H1 (cell line): ENCODE measurements at regions not wholly inside any gene's neighbourhood (a gene's known extent, or its start where the extent isn't known, plus 50 kb on each side); places are given as distances from the start of the nearest gene placed in this dataset.

Experiments
- CTCF ChIA-PET: fragments of 300-600 bp; sonication (Branson Sonifier 250); formaldehyde crosslinking; loops from one replicate; lab custom pipeline; 2021; ENCODE audit not compliant: partially characterized antibody; lab: Charles Lee
- POLR2A ChIA-PET: fragments of 300-600 bp; sonication (Branson Sonifier 250); formaldehyde crosslinking; loops from one replicate; lab custom pipeline; 2021; ENCODE audit warnings: inconsistent platforms; ENCODE audit not compliant: partially characterized antibody; lab: Charles Lee
- DNase-seq, 2 experiments: peaks; one replicate each; pipeline versions ENCODE4 v3.0.0 to v3.0.0-alpha.2; 2010 to 2022; ENCODE audit warnings: low spot score in 2 of 2, low read depth in 1 of 2, mixed read lengths in 1 of 2
- FAIRE-seq: peaks from 2 replicates; lab custom pipeline; 2011; peaks lifted over from hg19 to GRCh38; lab: Jason Lieb, UNC
- H2AFZ ChIP-seq: 2 replicates; pipeline ENCODE4 v1.8.1; 2012; ENCODE audit warnings: low read length, inconsistent platforms
- H2AK5ac ChIP-seq: 2 replicates; pipeline ENCODE4 v1.6.1; 2013; ENCODE audit warnings: low read depth, low read length
- H2BK120ac ChIP-seq: replicated peaks from 2 replicates; pipeline ENCODE3; 2013; ENCODE audit warnings: low read depth, low read length, inconsistent platforms
- H2BK12ac ChIP-seq: 2 replicates; pipeline ENCODE4 v1.6.1; 2013; ENCODE audit warnings: low read depth, low read length
- H2BK15ac ChIP-seq: 2 replicates; pipeline ENCODE4 v1.6.1; 2013; ENCODE audit warnings: low read length
- H2BK20ac ChIP-seq: 2 replicates; pipeline ENCODE4 v1.6.1; 2013; ENCODE audit warnings: low read length
- H2BK5ac ChIP-seq: 2 replicates; pipeline ENCODE4 v1.6.1; 2013; ENCODE audit warnings: low read depth, low read length
- H3K14ac ChIP-seq: 2 replicates; pipeline ENCODE4 v1.6.1; 2013; ENCODE audit warnings: inconsistent platforms; ENCODE audit not compliant: insufficient read length
- H3K18ac ChIP-seq: 2 replicates; pipeline ENCODE4 v1.6.1; 2013; ENCODE audit warnings: low read length; ENCODE audit errors: extremely low read depth
- H3K23ac ChIP-seq: 2 replicates; pipeline ENCODE4 v1.6.1; 2013; ENCODE audit warnings: inconsistent platforms; ENCODE audit not compliant: insufficient read length
- H3K23me2 ChIP-seq: 2 replicates; pipeline ENCODE4 v1.6.1; 2013; ENCODE audit warnings: low read depth, low read length
- H3K27ac ChIP-seq: 2 replicates; pipeline ENCODE4 v1.6.1; 2011; ENCODE audit warnings: low read depth, low read length, inconsistent platforms
- H3K27me3 ChIP-seq, 4 experiments: replicated peaks in 1 of 4; 1 replicate in 1 of 4; 2 replicates in 3 of 4; pipeline versions ENCODE4 v1.6.1 to v1.8.1; 2011 to 2013; ENCODE audit warnings: low read length in 3 of 4, mild to moderate bottlenecking in 3 of 4, inconsistent platforms in 2 of 4, mixed read lengths in 2 of 4, moderate library complexity in 1 of 4; ENCODE audit not compliant: control insufficient read depth in 3 of 4, insufficient read depth in 3 of 4; ENCODE audit errors: extremely low read depth in 1 of 4
- H3K36me3 ChIP-seq, 4 experiments: 2 replicates each; pipeline versions ENCODE4 v1.6.1 to v1.8.1; 2011 to 2013; ENCODE audit warnings: mild to moderate bottlenecking in 4 of 4, low read length in 3 of 4, moderate library complexity in 2 of 4, control low read depth in 1 of 4, inconsistent platforms in 1 of 4; ENCODE audit not compliant: insufficient read depth in 4 of 4, control insufficient read depth in 2 of 4
- H3K4ac ChIP-seq: replicated peaks from 2 replicates; pipeline ENCODE3; 2013; ENCODE audit warnings: low read length, low read depth, mixed read lengths, inconsistent platforms; ENCODE audit not compliant: insufficient read length
- H3K4me1 ChIP-seq, 4 experiments: replicated peaks in 1 of 4; 1 replicate in 1 of 4; 2 replicates in 3 of 4; pipeline versions ENCODE4 v1.6.1 to v1.8.1; 2011 to 2013; ENCODE audit warnings: low read length in 3 of 4, inconsistent platforms in 2 of 4, mixed read lengths in 1 of 4; ENCODE audit not compliant: insufficient read depth in 4 of 4, control insufficient read depth in 3 of 4
- H3K4me2 ChIP-seq, 2 experiments: 2 replicates each; pipeline versions ENCODE4 v1.6.1 to v1.8.1; 2011 to 2013; ENCODE audit warnings: low read depth in 2 of 2, low read length in 2 of 2, control low read depth in 1 of 2, inconsistent platforms in 1 of 2, mild to moderate bottlenecking in 1 of 2; ENCODE audit not compliant: insufficient read depth in 1 of 2
- H3K4me3 ChIP-seq, 4 experiments: fragments of 200-600, 300-600 bp in 1 of 4; sonication (generic), shearing (Covaris generic), sonication (Bioruptor Twin) in 1 of 4; 2 replicates each; pipeline versions ENCODE4 v1.5.1 to v1.8.1; 2011 to 2016; ENCODE audit warnings: low read length in 4 of 4, low read depth in 3 of 4, control low read depth in 2 of 4, inconsistent platforms in 2 of 4, mild to moderate bottlenecking in 2 of 4, mixed read lengths in 1 of 4, moderate library complexity in 1 of 4; ENCODE audit not compliant: insufficient read depth in 2 of 4; ENCODE audit errors: extremely low read depth in 1 of 4
- H3K56ac ChIP-seq: replicated peaks from 2 replicates; pipeline ENCODE3; 2013; ENCODE audit warnings: low read depth, mild to moderate bottlenecking, mixed read lengths, low read length, inconsistent platforms; ENCODE audit not compliant: insufficient read length
- H3K79me1 ChIP-seq: 2 replicates; pipeline ENCODE4 v1.6.1; 2013; ENCODE audit warnings: low read depth, low read length, control low read depth
- H3K79me2 ChIP-seq, 2 experiments: 2 replicates each; pipeline versions ENCODE4 v1.6.1 to v1.8.1; 2012 to 2013; ENCODE audit warnings: low read length in 2 of 2, mild to moderate bottlenecking in 2 of 2, inconsistent platforms in 1 of 2; ENCODE audit not compliant: insufficient read depth in 2 of 2, control insufficient read depth in 1 of 2
- H3K9ac ChIP-seq, 4 experiments: replicated peaks in 1 of 4; 1 replicate in 1 of 4; 2 replicates in 3 of 4; pipeline versions ENCODE4 v1.6.1 to v1.8.1; 2011 to 2013; ENCODE audit warnings: low read depth in 3 of 4, low read length in 3 of 4, control low read depth in 2 of 4, mild to moderate bottlenecking in 2 of 4, moderate library complexity in 2 of 4, inconsistent platforms in 1 of 4; ENCODE audit errors: extremely low read depth in 1 of 4
- H3K9me3 ChIP-seq, 2 experiments: 2 replicates each; pipeline versions ENCODE4 v1.6.1 to v1.8.1; 2012 to 2013; ENCODE audit warnings: mild to moderate bottlenecking in 2 of 2, moderate library complexity in 2 of 2, control low read depth in 1 of 2, inconsistent platforms in 1 of 2, low read depth in 1 of 2, low read length in 1 of 2, mixed read lengths in 1 of 2; ENCODE audit not compliant: insufficient read depth in 2 of 2
- H4K20me1 ChIP-seq, 2 experiments: replicated peaks in 1 of 2; 2 replicates each; pipeline versions ENCODE3 to v1.8.1; 2011 to 2013; ENCODE audit warnings: inconsistent platforms in 2 of 2, low read length in 2 of 2, mild to moderate bottlenecking in 1 of 2; ENCODE audit not compliant: insufficient read depth in 2 of 2, control insufficient read depth in 1 of 2
- H4K5ac ChIP-seq: 2 replicates; pipeline ENCODE4 v1.6.1; 2013; ENCODE audit warnings: low read length, low read depth, mixed read lengths, inconsistent platforms; ENCODE audit not compliant: insufficient read length
- H4K8ac ChIP-seq: 2 replicates; pipeline ENCODE4 v1.8.0; 2013; ENCODE audit warnings: mild to moderate bottlenecking, moderate library complexity, low read length, inconsistent platforms; ENCODE audit not compliant: insufficient read depth; ENCODE audit errors: extremely low read depth
- H4K91ac ChIP-seq: replicated peaks from 2 replicates; pipeline ENCODE3; 2013; ENCODE audit warnings: low read length, mixed read lengths, inconsistent platforms; ENCODE audit not compliant: insufficient read length
- CBX8 ChIP-seq: fragments of 300-800, 300-1000 bp; sonication (generic); IDR thresholded peaks from 2 replicates; pipeline ENCODE4 v1.7.1; 2016; ENCODE audit warnings: low read depth, low read length, borderline replicate concordance
- CHD2 ChIP-seq: IDR thresholded peaks from 2 replicates; pipeline ENCODE4 v1.6.1; 2012; ENCODE audit warnings: low read length, improper control_type of control experiment
- EP300 ChIP-seq, 2 experiments: IDR thresholded peaks; 1 replicate in 1 of 2; 2 replicates in 1 of 2; pipeline ENCODE4 v1.6.1; 2011 to 2012; ENCODE audit warnings: low read depth in 2 of 2, low read length in 2 of 2, mild to moderate bottlenecking in 2 of 2, borderline replicate concordance in 1 of 2, inconsistent platforms in 1 of 2, moderate library complexity in 1 of 2
- HDAC6 ChIP-seq: IDR thresholded peaks from one replicate; pipeline ENCODE4 v1.7.1; 2012; ENCODE audit warnings: low read depth, mild to moderate bottlenecking, inconsistent platforms, low read length, moderate library complexity
- JUN ChIP-seq: IDR thresholded peaks from 2 replicates; pipeline ENCODE4 v1.6.1; 2011; ENCODE audit warnings: low read depth, mild to moderate bottlenecking, improper control_type of control experiment, low read length
- POLR2AphosphoS5 ChIP-seq: IDR thresholded peaks from 2 replicates; pipeline ENCODE4 v1.6.1; 2011; ENCODE audit warnings: low read depth, low read length
- POU5F1 ChIP-seq: IDR thresholded peaks from 2 replicates; pipeline ENCODE4 v1.6.1; 2011; ENCODE audit warnings: low read depth, mild to moderate bottlenecking, low read length, moderate library complexity
- RBBP5 ChIP-seq: IDR thresholded peaks from 2 replicates; pipeline ENCODE4 v1.7.1; 2012; ENCODE audit warnings: low read depth, mild to moderate bottlenecking, inconsistent platforms, low read length, moderate library complexity, borderline replicate concordance
- SIRT6 ChIP-seq: IDR thresholded peaks from one replicate; pipeline ENCODE4 v1.7.1; 2012; ENCODE audit warnings: low read length, inconsistent platforms
- TBP ChIP-seq: IDR thresholded peaks from 2 replicates; pipeline ENCODE4 v1.6.1; 2011; ENCODE audit warnings: low read depth, low read length, improper control_type of control experiment
- USF2 ChIP-seq: IDR thresholded peaks from 2 replicates; pipeline ENCODE4 v1.6.1; 2011; ENCODE audit warnings: low read length, improper control_type of control experiment
- WGBS, 2 experiments: shearing (Covaris generic) in 1 of 2; methylation state at CpG; one replicate each; pipeline versions ENCODE4 v1.1.6 to v1.1.7; 2013 to 2015; ENCODE audit warnings: low lambda C conversion rate in 2 of 2, mixed read lengths in 2 of 2, inconsistent platforms in 1 of 2, low coverage in 1 of 2, missing lambda C conversion rate in 1 of 2; ENCODE audit not compliant: insufficient replicate concordance in 2 of 2, insufficient coverage in 1 of 2, insufficient read length in 1 of 2; ENCODE audit errors: extremely low coverage in 1 of 2, missing lambda C conversion rate in 1 of 2; 5-methylcytosine and 5-hydroxymethylcytosine counted together

- WGBS, 2 experiments: 93% methylated on average over 4 of the region's 4 CpGs; no CpG with 5 or more reads in 1 of the 2 experiments
- ChIA-PET CTCF (interaction anchor here (1.2 kb wide), 1 partner anchor 110 kb away, joined by 3 read pairs; no protein-coding TSS in a partner anchor), POLR2A (no interaction called here)
- no peak overlapping the region for H2BK5ac ChIP-seq
- no peak overlapping the region for H4K91ac ChIP-seq
- no peak overlapping the region for H3K4me2 ChIP-seq
- no peak overlapping the region for H2AFZ ChIP-seq
- no peak overlapping the region for H2BK15ac ChIP-seq
- no peaks in the 10 kb centered on the region for H3K36me3 ChIP-seq
- no peak overlapping the region for H3K23ac ChIP-seq
- no peaks in the 10 kb centered on the region for H3K9me3 ChIP-seq
- no peak for DNase-seq
- H3K4me1 ChIP-seq: peaks cover 0 to 2% (median 0%) of the 10 kb centered on the region in 4 experiments; a peak in 1 of 7 replicates
- no peak for FAIRE-seq
- TF ChIP-seq CHD2: no peak
- TF ChIP-seq TBP: no peak
- TF ChIP-seq EP300 (IDR thresholded peaks at IDR 0.05; ENCODE audit: borderline replicate concordance in 1 of 2, low read depth in 2 of 2, low read length in 2 of 2): no peak
- no peak for TF ChIP-seq CBX8
- no peak for TF ChIP-seq USF2
- no peak for TF ChIP-seq RBBP5
- TF ChIP-seq POLR2AphosphoS5: no peak
- TF ChIP-seq HDAC6: no peak
- no peak for TF ChIP-seq SIRT6
- TF ChIP-seq JUN: no peak
- TF ChIP-seq POU5F1: no peak
- H3K4me3 ChIP-seq: no peak overlapping the region
- H3K27me3 ChIP-seq: no peaks in the 10 kb centered on the region
- no peak overlapping the region for H4K5ac ChIP-seq
- no peak overlapping the region for H3K27ac ChIP-seq
- H3K23me2 ChIP-seq: no peaks in the 10 kb centered on the region; the same call in 1 of the 2 replicates
- no peaks in the 10 kb centered on the region for H3K79me2 ChIP-seq
- no peak overlapping the region for H3K56ac ChIP-seq
- H2BK12ac ChIP-seq: no peak overlapping the region
- no peaks in the 10 kb centered on the region for H3K79me1 ChIP-seq
- H4K8ac ChIP-seq: no peak overlapping the region
- H3K14ac ChIP-seq: no peak overlapping the region
- no peak overlapping the region for H3K4ac ChIP-seq
- no peak overlapping the region for H3K9ac ChIP-seq
- no peaks in the 10 kb centered on the region for H4K20me1 ChIP-seq
- no peak overlapping the region for H2BK20ac ChIP-seq
- no peak overlapping the region for H2AK5ac ChIP-seq
- H2BK120ac ChIP-seq: no peak overlapping the region
- no peak overlapping the region for H3K18ac ChIP-seq
Measured at GRCh38 chr6:10193321-10193720, 221.6 kb downstream of the TFAP2A start.
